SIG-M5 treated with dmso at 0.1 percent for 504 hours (cell line): ENCODE measurements at regions not wholly inside any gene's neighbourhood (a gene's known extent, or its start where the extent isn't known, plus 50 kb on each side); places are given as distances from the start of the nearest gene placed in this dataset.

Source experiments
- DNase-seq: peaks from one replicate; lab custom pipeline; 2025; ENCODE audit not compliant: unreplicated experiment; lab: John Stamatoyannopoulos, UW

DNA sequence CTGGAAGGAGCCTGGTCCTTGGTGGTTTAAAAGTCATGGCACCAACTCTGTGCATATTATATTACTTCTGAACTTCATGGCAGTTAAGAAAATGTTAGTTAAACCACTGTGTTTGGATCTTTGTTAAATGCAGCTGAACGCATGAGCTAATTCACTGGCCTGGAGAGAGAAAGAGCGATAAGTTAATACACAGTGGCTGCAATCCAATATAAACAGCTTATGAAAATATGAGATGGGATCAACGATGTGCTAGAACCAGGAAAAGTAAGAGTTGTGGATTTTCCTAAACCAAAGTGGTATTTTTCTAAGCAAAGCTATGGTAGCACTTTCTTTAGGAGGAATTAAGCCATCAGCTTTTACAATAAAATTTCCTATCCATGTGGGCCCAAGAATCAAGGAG lies 326.7 kb downstream of the MTX2 start:
- DNase-seq: no peak

- no peak for DNase-seq
Observed at GRCh38 chr2:176597916-176598315, 328.7 kb downstream of the MTX2 start.

DNA sequence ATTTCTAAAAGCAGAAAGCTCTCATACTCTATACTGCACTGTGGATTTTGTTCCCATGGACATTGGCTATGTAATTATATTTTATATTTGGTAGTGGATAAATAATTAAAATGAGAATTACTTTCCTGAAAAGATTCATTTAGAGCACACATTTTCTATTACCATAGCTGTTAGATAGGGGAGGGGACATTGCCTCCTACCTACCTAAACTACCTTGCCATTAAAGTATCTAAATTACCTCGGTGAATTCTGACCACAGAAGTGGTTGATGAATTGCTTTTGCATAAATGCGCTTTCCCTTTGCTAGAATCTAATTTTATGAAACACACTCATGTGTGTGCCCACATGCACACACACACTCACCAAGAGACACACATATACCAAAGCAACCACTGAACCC lies 329.1 kb downstream of the MTX2 start:
- DNase-seq: no peak

DNA sequence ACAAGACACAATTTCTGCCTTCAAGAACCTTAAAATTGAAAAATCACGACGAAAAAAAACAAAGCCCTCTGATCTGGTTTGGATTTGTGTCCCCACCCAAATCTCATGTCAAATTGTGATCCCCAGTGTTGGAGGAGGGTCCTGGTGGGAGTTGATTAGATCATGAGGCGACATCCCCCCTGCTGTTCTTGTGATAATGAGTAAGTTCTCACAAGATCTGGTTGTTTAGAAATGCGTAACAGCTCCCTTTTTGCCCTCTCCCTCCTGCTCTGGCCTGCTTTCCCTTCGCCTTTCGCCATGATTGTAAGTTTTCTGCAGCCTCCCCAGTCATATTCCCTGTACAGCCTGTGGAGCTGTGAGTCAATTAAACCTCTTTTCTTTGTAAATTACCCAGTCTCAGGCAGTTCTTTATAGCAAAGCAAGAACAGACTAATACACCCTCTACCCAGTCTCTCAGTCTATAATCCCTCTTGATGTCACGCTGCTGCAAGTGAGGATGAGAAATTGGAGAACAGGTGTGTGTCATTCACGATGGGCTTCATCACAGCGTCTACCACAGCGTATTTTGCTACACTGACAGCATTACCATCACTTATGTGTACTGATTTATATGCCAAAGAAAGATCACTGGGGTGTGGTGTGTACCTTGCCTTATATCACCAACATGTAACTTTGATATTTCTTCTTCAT lies 330.7 kb downstream of the MTX2 start:
- no peak for DNase-seq

- DNase-seq: no peak
Observed at GRCh38 chr2:176601066-176601465, 331.8 kb downstream of the MTX2 start.

GRCh38 chr2:176612036-176612435 lies 342.8 kb downstream of the MTX2 start:
- no peak for DNase-seq

- DNase-seq: no peak
Observed at GRCh38 chr2:176612736-176613135, 343.5 kb downstream of the MTX2 start.

DNA sequence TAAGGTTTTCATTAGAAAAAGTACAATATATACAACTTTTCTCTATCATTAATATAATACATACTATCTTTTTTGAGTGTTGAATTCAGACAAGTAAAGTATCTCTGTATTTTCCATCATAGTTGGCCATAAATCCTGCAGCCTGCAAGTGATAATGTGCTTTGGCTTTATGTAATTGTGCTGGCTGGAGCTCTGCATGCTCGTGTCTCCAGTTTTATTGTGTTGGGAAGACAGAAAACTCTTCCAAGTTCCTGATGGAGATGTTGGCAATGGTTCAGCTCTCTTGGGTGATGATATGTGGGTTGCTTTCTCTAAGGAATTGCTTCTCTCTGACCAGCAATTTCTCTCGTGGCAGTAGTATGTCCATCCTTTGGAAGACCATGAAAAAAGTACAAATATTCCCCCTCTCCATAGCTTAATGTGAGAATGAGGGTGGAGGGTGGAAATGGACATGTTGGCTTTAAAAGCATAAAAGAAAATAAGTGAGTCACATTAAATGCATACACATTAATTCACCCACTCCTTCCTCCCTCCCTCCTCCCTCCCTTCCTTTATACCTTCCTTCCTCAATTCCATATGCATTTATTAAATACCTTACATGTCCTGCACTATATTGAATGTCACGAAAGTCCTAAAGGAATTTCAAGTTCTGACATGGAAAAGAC lies 344.2 kb downstream of the MTX2 start:
- no peak for DNase-seq

DNA sequence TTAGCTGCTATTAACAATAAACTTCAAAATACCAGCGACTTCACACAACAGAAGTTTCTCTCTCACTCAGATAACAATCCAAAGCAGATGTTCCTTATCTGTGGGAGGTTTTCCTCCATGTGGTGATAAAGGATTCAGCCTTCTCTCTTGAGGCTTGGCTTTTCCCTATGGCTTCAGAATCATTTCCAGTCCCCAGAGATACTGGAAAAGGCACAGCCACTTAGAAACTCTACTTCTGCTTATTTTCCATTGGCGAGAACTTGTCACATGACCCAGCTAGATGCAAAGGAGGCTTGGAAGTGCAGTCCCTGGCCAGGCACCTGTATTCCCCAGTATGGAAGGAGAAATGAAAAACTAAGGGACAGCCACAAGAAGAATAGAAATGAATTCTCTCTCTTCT lies 344.8 kb downstream of the MTX2 start:
- DNase-seq: no peak

- no peak for DNase-seq
Observed at GRCh38 chr2:176614930-176615329, 345.7 kb downstream of the MTX2 start.

- DNase-seq: no peak
Observed at GRCh38 chr2:176619504-176619903, 350.3 kb downstream of the MTX2 start.

DNA sequence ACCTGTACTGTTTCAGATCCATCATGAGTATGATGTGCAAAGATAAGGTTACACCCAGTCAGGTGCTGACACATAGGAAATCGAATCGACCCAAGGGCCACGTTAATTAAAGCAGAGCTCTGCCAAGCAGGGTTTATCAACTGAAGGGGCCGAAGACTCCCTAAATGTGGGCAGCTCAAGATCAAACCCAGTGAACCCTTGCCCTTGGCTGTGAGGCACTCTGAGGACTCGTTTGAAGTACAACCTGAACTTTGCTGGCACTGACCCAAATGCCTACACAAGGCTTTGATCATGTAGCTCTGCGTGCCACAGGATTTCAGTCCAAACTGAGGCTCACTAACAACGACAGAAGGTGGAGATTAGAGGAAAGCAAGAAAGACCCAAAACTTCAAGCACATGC lies 352.1 kb downstream of the MTX2 start:
- no peak for DNase-seq

DNA sequence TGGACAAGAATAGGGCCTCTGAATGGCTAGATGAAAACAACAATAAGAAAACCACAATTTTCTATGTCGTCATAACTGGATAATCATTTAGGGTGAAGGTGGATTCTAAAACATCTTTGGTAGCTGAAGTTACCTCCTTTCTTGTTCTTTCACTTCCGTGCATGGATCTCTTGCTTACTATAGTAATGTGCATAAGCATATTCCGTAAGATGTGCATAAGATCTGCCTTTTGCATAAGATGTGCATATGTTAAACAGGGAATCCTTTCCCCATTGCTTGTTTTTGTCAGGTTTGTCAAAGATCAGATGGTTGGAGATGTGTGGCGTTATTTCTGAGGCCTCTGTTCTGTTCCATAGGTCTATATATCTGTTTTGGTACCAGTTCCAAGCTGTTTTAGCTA lies 353.6 kb downstream of the MTX2 start:
- no peak for DNase-seq

- DNase-seq: no peak
Observed at GRCh38 chr2:176626796-176627195, 357.6 kb downstream of the MTX2 start.

- no peak for DNase-seq
Observed at GRCh38 chr2:176628438-176628837, 359.2 kb downstream of the MTX2 start.

DNA sequence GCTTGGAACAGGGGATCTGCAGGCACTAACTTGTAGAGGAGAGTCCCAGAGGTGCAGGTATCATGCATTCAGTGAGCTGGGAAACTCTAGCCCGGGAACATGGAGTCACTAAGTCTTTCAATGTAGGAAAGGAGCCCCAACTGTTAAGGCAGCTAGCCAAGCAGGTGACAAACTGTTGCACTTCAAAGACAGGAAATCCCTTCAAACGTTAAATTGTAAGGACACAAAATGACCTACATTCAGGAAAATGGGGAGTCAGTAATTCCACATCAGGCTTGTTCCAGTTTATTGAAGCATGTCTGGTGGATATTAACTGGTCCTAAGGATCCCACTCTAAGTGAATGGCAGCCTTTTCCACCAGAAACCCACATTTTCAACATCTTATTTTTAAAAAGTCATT lies 364.5 kb downstream of the MTX2 start:
- DNase-seq: no peak

- DNase-seq: no peak
Observed at GRCh38 chr2:176636401-176636800, 367.2 kb downstream of the MTX2 start.

DNA sequence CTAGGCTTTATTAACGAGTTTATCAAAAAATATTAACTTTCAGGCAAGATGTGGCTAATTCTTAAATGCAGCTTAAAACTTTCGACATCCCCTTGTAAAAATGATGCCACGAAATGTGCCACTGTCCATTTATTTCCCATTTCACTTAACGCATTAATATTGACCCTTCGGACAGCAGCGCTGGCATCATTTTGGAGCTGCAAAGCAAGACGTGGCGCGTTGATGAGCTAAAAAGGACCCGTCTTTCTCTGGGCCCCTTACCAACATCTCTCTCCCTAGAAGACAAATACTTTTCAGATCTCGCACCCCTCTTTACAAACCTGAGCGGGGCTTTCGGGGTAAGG lies 367.9 kb downstream of the MTX2 start:
- DNase-seq: no peak

DNA sequence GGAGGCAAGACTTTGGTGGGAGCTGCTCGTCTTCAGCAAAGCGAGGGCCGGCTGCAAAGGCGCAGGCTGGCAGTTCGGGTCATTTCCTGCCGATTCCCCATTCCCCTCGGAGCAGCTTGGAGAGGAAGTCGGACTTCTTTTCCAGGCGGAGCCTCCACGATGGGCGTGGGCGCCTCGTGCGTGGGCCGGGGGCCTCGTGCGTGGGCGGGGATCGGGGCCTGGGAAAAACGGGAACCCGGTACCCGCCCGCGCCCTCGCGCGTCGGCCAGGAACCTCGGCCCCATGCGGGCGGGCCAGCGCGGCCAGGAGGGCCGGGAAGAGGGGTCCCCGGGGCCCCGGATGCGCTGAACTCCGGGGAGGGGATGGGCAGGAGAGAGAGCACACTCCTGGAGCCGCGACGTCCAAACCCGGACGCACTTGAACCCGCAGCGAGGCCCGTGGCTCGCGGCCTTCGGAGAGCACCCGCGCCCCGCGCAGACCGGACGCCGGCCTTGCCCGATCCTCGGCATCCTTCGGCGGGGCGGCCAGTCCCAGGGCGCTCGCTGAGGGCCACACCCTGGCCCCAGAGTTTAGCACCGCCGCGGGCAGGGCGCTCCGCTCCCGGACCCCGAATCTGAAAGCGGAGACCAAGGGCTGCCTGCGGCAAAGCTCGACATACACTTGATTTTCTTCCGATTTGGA lies 368.4 kb downstream of the MTX2 start:
- peak; percentile 3 for DNase-seq

- peak; percentile 64 for DNase-seq
Observed at GRCh38 chr2:176638167-176639015, 369.1 kb downstream of the MTX2 start.

DNA sequence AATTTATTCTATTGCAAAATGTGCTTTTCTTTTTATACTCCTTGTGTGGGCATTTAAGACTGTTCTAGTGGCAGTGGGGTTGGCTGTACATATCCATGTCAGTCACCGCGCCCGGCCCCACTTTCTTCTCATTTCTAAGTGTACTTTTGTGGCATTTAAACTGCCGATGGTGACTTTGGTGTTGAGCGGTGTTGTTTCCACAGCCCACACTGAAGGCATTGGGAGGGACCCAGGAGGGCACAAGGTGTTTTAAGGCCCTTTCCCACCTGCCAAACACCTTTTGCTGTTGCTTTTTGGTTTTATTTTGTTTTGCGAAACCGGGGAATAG lies 369.7 kb downstream of the MTX2 start:
- no peak for DNase-seq

DNA sequence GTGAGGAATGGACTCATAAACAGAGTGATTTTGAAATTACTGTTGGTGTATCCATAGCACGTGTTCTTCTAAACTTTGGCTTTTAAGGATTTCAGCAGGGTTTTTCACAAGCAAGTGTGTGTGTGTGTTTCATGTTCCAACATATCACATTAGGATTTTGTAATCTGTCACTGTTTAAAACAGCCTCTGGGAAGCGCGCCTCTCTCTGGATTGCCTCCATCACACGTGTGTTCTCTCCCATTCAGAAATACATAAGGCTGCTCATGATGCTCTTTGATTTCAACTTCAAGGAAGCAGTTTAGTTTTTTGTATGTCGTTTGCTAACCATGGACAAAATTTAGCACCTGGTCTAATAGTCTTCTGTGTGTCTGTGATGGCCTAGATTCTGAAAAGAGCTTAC lies 370.4 kb downstream of the MTX2 start:
- DNase-seq: no peak
